ENCODE measurements at regions not wholly inside any gene's neighbourhood (a gene's known extent, or its start where the extent isn't known, plus 50 kb on each side); places are given as distances from the start of the nearest gene placed in this dataset.

GRCh38 chr2:19843992-19844515 is 57.7 kb downstream of the TTC32 start:
- TF ChIP-seq POLR2A (IDR thresholded peaks at IDR 0.05), result no peak
- TF ChIP-seq CTCF (IDR thresholded peaks at IDR 0.05), result no peak
- TF ChIP-seq POLR2AphosphoS5 (IDR thresholded peaks at IDR 0.05), result no peak

Measured in upper lobe of left lung (tissue), 4 donors.